ENCODE measurements at regions not wholly inside any gene's neighbourhood (a gene's known extent, or its start where the extent isn't known, plus 50 kb on each side); places are given as distances from the start of the nearest gene placed in this dataset.

- Histone ChIP-seq H3K4me3 (no peak overlapping the region), H3K27ac (no peak overlapping the region), H3K27me3 (ENCODE audit: low read depth) (no peaks in the 10 kb centered on the region), H3K36me3 (no peaks in the 10 kb centered on the region), H3K9me3 (no peaks in the 10 kb centered on the region), H3K4me1 (no peaks in the 10 kb centered on the region)
- TF ChIP-seq CTCF (IDR thresholded peaks at IDR 0.05) = no peak
- ATAC-seq (no peak), DNase-seq (no peak)
- intact Hi-C loops (cut with DNase I) = no loop called here
Measured at GRCh38 chr9:82115900-82116299, 127.3 kb downstream of the SPATA31D1 start.

- no peak for TF ChIP-seq CTCF (IDR thresholded peaks at IDR 0.05)
- Histone ChIP-seq H3K9me3 (no peaks in the 10 kb centered on the region), H3K27me3 (ENCODE audit: low read depth) (no peaks in the 10 kb centered on the region), H3K4me3 (no peak overlapping the region), H3K4me1 (no peaks in the 10 kb centered on the region), H3K27ac (no peak overlapping the region), H3K36me3 (no peaks in the 10 kb centered on the region)
- intact Hi-C loops (cut with DNase I) = no loop called here
- DNase-seq (no peak), ATAC-seq (no peak)
Measured at GRCh38 chr9:82116556-82116955, 128.0 kb downstream of the SPATA31D1 start.

GRCh38 chr9:82117026-82117811 is 128.6 kb downstream of the SPATA31D1 start:
- Histone ChIP-seq H3K9me3 (no peaks in the 10 kb centered on the region), H3K36me3 (no peaks in the 10 kb centered on the region), H3K27me3 (ENCODE audit: low read depth) (no peaks in the 10 kb centered on the region), H3K27ac (no peak overlapping the region), H3K4me3 (no peak overlapping the region), H3K4me1 (no peaks in the 10 kb centered on the region)
- no peak for ATAC-seq
- DNase-seq = no peak
- TF ChIP-seq CTCF (IDR thresholded peaks at IDR 0.05) = no peak
- intact Hi-C loops (cut with DNase I) = no loop called here

GRCh38 chr9:82122731-82123130 is 134.2 kb downstream of the SPATA31D1 start:
- Histone ChIP-seq H3K36me3 (no peaks in the 10 kb centered on the region), H3K9me3 (no peaks in the 10 kb centered on the region), H3K27me3 (ENCODE audit: low read depth) (no peaks in the 10 kb centered on the region), H3K4me3 (no peak overlapping the region), H3K27ac (no peak overlapping the region), H3K4me1 (no peaks in the 10 kb centered on the region)
- no peak for TF ChIP-seq CTCF (IDR thresholded peaks at IDR 0.05)
- intact Hi-C loops (cut with DNase I) = no loop called here
- ATAC-seq = no peak
- DNase-seq = no peak

- intact Hi-C loops (cut with DNase I) = no loop called here
- Histone ChIP-seq H3K9me3 (no peaks in the 10 kb centered on the region), H3K36me3 (no peaks in the 10 kb centered on the region), H3K27ac (no peak overlapping the region), H3K27me3 (ENCODE audit: low read depth) (no peaks in the 10 kb centered on the region), H3K4me3 (no peak overlapping the region), H3K4me1 (no peaks in the 10 kb centered on the region)
- TF ChIP-seq CTCF (IDR thresholded peaks at IDR 0.05) = no peak
- ATAC-seq (no peak), DNase-seq (no peak)
Measured at GRCh38 chr9:82124090-82124489, 135.5 kb downstream of the SPATA31D1 start.

Data from lower lobe of right lung (tissue), 2 donors.